ENCODE measurements at regions not wholly inside any gene's neighbourhood (a gene's known extent, or its start where the extent isn't known, plus 50 kb on each side); places are given as distances from the start of the nearest gene placed in this dataset.
"Not testable (repeated sequence)": the region's sequence is repeated elsewhere in the genome, so short reads cannot be mapped to it uniquely, and the experiment has no call there.

GRCh38 chr18:1481577-1481976 lies 576.9 kb downstream of the ADCYAP1 start:
- no peak for DNase-seq (ENCODE audit: low read depth in 2 of 2)

GRCh38 chr18:1483385-1483784 lies 578.7 kb downstream of the ADCYAP1 start:
- no peak for DNase-seq (ENCODE audit: low read depth in 2 of 2)

GRCh38 chr18:1487457-1487856 lies 582.8 kb downstream of the ADCYAP1 start:
- DNase-seq (ENCODE audit: low read depth in 2 of 2) = no peak

GRCh38 chr18:1488394-1488793 lies 583.7 kb downstream of the ADCYAP1 start:
- DNase-seq (ENCODE audit: low read depth in 2 of 2) = no peak

GRCh38 chr18:1488957-1489356 lies 584.3 kb downstream of the ADCYAP1 start:
- no peak for DNase-seq (ENCODE audit: low read depth in 2 of 2)

GRCh38 chr18:1495387-1495786 lies 590.7 kb downstream of the ADCYAP1 start:
- DNase-seq (ENCODE audit: low read depth in 2 of 2) = no peak

GRCh38 chr18:1496096-1496495 lies 591.4 kb downstream of the ADCYAP1 start:
- DNase-seq (ENCODE audit: low read depth in 2 of 2) = no peak

- DNase-seq (ENCODE audit: low read depth in 2 of 2) = no peak
These were observed 593.5 kb downstream of the ADCYAP1 start for GRCh38 chr18:1498216-1498615.

- DNase-seq (ENCODE audit: low read depth in 2 of 2) = no peak
These were observed 594.6 kb downstream of the ADCYAP1 start for GRCh38 chr18:1499265-1499664.

- DNase-seq (ENCODE audit: low read depth in 2 of 2) = no peak
These were observed 599.2 kb downstream of the ADCYAP1 start for GRCh38 chr18:1503847-1504246.

- DNase-seq (ENCODE audit: low read depth in 2 of 2) = no peak
These were observed 601.2 kb downstream of the ADCYAP1 start for GRCh38 chr18:1505856-1506255.

- no peak for DNase-seq (ENCODE audit: low read depth in 2 of 2)
These were observed 606.0 kb downstream of the ADCYAP1 start for GRCh38 chr18:1510542-1511179.

- no peak for DNase-seq (ENCODE audit: low read depth in 2 of 2)
These were observed 607.1 kb downstream of the ADCYAP1 start for GRCh38 chr18:1511619-1512311.

- no peak for DNase-seq (ENCODE audit: low read depth in 2 of 2)
These were observed 608.8 kb downstream of the ADCYAP1 start for GRCh38 chr18:1513519-1513918.

- not testable (repeated sequence) for DNase-seq (ENCODE audit: low read depth in 2 of 2)
These were observed 617.0 kb downstream of the ADCYAP1 start for GRCh38 chr18:1521588-1522248.

- no peak for DNase-seq (ENCODE audit: low read depth in 2 of 2)
These were observed 617.6 kb downstream of the ADCYAP1 start for GRCh38 chr18:1522249-1522615.

GRCh38 chr18:1526991-1527390 lies 622.3 kb downstream of the ADCYAP1 start:
- DNase-seq (ENCODE audit: low read depth in 2 of 2) = no peak

GRCh38 chr18:1527805-1528204 lies 623.1 kb downstream of the ADCYAP1 start:
- DNase-seq (ENCODE audit: low read depth in 2 of 2) = no peak

- no peak for DNase-seq (ENCODE audit: low read depth in 2 of 2)
These were observed 623.8 kb downstream of the ADCYAP1 start for GRCh38 chr18:1528447-1528846.

- no peak for DNase-seq (ENCODE audit: low read depth in 2 of 2)
These were observed 624.4 kb downstream of the ADCYAP1 start for GRCh38 chr18:1528964-1529509.

- DNase-seq (ENCODE audit: low read depth in 2 of 2) = no peak
These were observed 626.0 kb downstream of the ADCYAP1 start for GRCh38 chr18:1530650-1531049.

- DNase-seq (ENCODE audit: low read depth in 2 of 2) = no peak
These were observed 634.6 kb downstream of the ADCYAP1 start for GRCh38 chr18:1539276-1539675.

- DNase-seq (ENCODE audit: low read depth in 2 of 2) = no peak
These were observed 636.8 kb downstream of the ADCYAP1 start for GRCh38 chr18:1541478-1541877.

Data from fibroblast of skin of left quadriceps (primary cell).